Breast epithelium (tissue), 3 donors: ENCODE measurements at regions not wholly inside any gene's neighbourhood (a gene's known extent, or its start where the extent isn't known, plus 50 kb on each side); places are given as distances from the start of the nearest gene placed in this dataset.

Experiments
- POLR2A ChIP-seq: fragments of 450-650 bp; IDR thresholded peaks from one replicate; pipeline ENCODE4 v1.6.1; 2016; ENCODE audit warnings: antibody characterized with exemption, mild to moderate bottlenecking, moderate library complexity
- POLR2AphosphoS5 ChIP-seq, 3 donors: sonication (generic); formaldehyde crosslinking; IDR thresholded peaks; one replicate each; pipeline ENCODE4 v1.6.1; 2017; ENCODE audit warnings: antibody characterized with exemption in 3 of 3
- TF ChIP-seq, protein P1 (sequence below), 3 donors: fragments of 450-650 bp; IDR thresholded peaks; one replicate each; pipeline ENCODE4 v1.5.1; 2016 to 2017; ENCODE audit warnings: antibody characterized with exemption in 3 of 3, mild to moderate bottlenecking in 3 of 3, moderate library complexity in 3 of 3

DNA sequence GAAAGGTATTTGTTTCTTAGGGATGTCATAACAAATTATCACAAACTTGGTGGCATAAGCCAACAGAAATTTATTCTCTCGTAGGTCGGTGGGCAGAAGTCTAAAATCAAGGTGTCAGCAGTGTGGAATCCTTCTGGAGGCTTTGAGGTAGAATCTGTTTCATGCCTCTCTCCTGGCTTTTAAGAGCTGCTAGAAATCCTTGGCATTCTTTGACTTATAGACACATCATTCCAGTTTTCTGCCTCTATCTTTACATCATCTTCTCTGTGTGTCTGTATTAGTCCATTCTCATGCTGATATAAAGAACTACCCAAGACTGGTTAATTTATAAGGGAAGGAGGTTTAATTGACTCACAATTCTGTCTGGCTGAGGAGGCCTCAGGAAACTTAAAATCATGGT, 488.1 kb upstream of the PAPPA start:
- TF ChIP-seq, protein P1, sequence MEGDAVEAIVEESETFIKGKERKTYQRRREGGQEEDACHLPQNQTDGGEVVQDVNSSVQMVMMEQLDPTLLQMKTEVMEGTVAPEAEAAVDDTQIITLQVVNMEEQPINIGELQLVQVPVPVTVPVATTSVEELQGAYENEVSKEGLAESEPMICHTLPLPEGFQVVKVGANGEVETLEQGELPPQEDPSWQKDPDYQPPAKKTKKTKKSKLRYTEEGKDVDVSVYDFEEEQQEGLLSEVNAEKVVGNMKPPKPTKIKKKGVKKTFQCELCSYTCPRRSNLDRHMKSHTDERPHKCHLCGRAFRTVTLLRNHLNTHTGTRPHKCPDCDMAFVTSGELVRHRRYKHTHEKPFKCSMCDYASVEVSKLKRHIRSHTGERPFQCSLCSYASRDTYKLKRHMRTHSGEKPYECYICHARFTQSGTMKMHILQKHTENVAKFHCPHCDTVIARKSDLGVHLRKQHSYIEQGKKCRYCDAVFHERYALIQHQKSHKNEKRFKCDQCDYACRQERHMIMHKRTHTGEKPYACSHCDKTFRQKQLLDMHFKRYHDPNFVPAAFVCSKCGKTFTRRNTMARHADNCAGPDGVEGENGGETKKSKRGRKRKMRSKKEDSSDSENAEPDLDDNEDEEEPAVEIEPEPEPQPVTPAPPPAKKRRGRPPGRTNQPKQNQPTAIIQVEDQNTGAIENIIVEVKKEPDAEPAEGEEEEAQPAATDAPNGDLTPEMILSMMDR (IDR thresholded peaks at IDR 0.05): no peak
- no peak for TF ChIP-seq POLR2A
- no peak for TF ChIP-seq POLR2AphosphoS5 (IDR thresholded peaks at IDR 0.05)
